Left lung (tissue), 4 donors: ENCODE measurements at regions not wholly inside any gene's neighbourhood (a gene's known extent, or its start where the extent isn't known, plus 50 kb on each side); places are given as distances from the start of the nearest gene placed in this dataset.

Source experiments
- ATAC-seq: fragments of 200-7000 bp; cut with Tn5 transposase; one replicate; pipeline ENCODE4 v1.9.1; 2020; ENCODE audit warnings: moderate library complexity
- DNase-seq, 4 donors: peaks; one replicate each; pipeline ENCODE4 v3.0.0-alpha.2; 2013 to 2020
- H3K27ac ChIP-seq, 2 donors: fragments of 200-600 bp; sonication (generic) in 1 of 2; one replicate each; pipeline versions ENCODE4 v1.5.0 to v1.8.0; 2020 to 2021
- H3K27me3 ChIP-seq, 2 donors: fragments of 200-600 bp; sonication (generic) in 1 of 2; one replicate each; pipeline versions ENCODE4 v1.5.0 to v1.8.0; 2020 to 2021
- H3K36me3 ChIP-seq, 2 donors: fragments of 200-600 bp; sonication (generic) in 1 of 2; one replicate each; pipeline versions ENCODE4 v1.5.0 to v1.8.0; 2020 to 2021
- H3K4me1 ChIP-seq, 2 donors: fragments of 200-600 bp; one replicate each; pipeline ENCODE4 v1.8.0; 2021
- H3K4me3 ChIP-seq, 2 donors: fragments of 200-600 bp; sonication (generic) in 1 of 2; one replicate each; pipeline versions ENCODE4 v1.5.0 to v1.8.0; 2020 to 2021; ENCODE audit warnings: mild to moderate bottlenecking in 1 of 2
- H3K9me3 ChIP-seq, 2 donors: fragments of 200-600 bp; sonication (generic) in 1 of 2; one replicate each; pipeline versions ENCODE4 v1.5.0 to v1.8.0; 2020 to 2021
- CTCF ChIP-seq, 2 donors: fragments of 200-600 bp; sonication (generic) in 1 of 2; IDR thresholded peaks; one replicate each; pipeline versions ENCODE4 v1.5.0 to v1.8.0; 2021; ENCODE audit warnings: antibody characterized with exemption in 2 of 2
- intact Hi-C, 2 donors: fragments of 100-400 bp; cut with DNase I; formaldehyde crosslinking; loops; one replicate each; pipeline versions ENCODE4 v1.11.2 to v1.14.2; 2022
- donor health status: DM: no; HTN: yes; CAD: no.
- donor health status: DM: no; HTN: no; CAD: no.

- no peaks in the 10 kb centered on the region for H3K4me1 ChIP-seq
- TF ChIP-seq CTCF (IDR thresholded peaks at IDR 0.05) = no peak
- intact Hi-C loops = no loop called here
- ATAC-seq (no peak), DNase-seq (no peak)
- H3K27me3 ChIP-seq = no peaks in the 10 kb centered on the region
- no peaks in the 10 kb centered on the region for H3K36me3 ChIP-seq
- peaks cover 0 to 17% of the 10 kb centered on the region in 2 donors for H3K9me3 ChIP-seq
- H3K4me3 ChIP-seq = no peak overlapping the region
- H3K27ac ChIP-seq = no peak overlapping the region
Measured at GRCh38 chr20:54759589-54759988, 284.2 kb downstream of the DOK5 start.

GRCh38 chr20:54746796-54747195 is 271.4 kb downstream of the DOK5 start:
- no peak for TF ChIP-seq CTCF (IDR thresholded peaks at IDR 0.05)
- ATAC-seq = no peak
- Histone ChIP-seq H3K36me3 (no peaks in the 10 kb centered on the region), H3K27me3 (no peaks in the 10 kb centered on the region), H3K27ac (no peak overlapping the region), H3K4me3 (no peak overlapping the region), H3K4me1 (no peaks in the 10 kb centered on the region), H3K9me3 (no peaks in the 10 kb centered on the region)
- DNase-seq = no peak
- intact Hi-C loops = no loop called here

- no peak for TF ChIP-seq CTCF (IDR thresholded peaks at IDR 0.05)
- intact Hi-C loops = no loop called here
- DNase-seq (no peak), ATAC-seq (no peak)
- H3K27ac ChIP-seq = no peak overlapping the region
- H3K9me3 ChIP-seq = no peaks in the 10 kb centered on the region
- no peak overlapping the region for H3K4me3 ChIP-seq
- no peaks in the 10 kb centered on the region for H3K4me1 ChIP-seq
- H3K36me3 ChIP-seq = no peaks in the 10 kb centered on the region
- H3K27me3 ChIP-seq = no peaks in the 10 kb centered on the region
Measured at GRCh38 chr20:54745780-54746179, 270.4 kb downstream of the DOK5 start.

- Histone ChIP-seq H3K27me3 (no peaks in the 10 kb centered on the region), H3K4me1 (no peaks in the 10 kb centered on the region), H3K36me3 (no peaks in the 10 kb centered on the region), H3K9me3 (no peaks in the 10 kb centered on the region), H3K4me3 (no peak overlapping the region), H3K27ac (no peak overlapping the region)
- intact Hi-C loops = no loop called here
- ATAC-seq (no peak), DNase-seq (no peak)
- no peak for TF ChIP-seq CTCF (IDR thresholded peaks at IDR 0.05)
Measured at GRCh38 chr20:54744097-54744496, 268.7 kb downstream of the DOK5 start.

- ATAC-seq (no peak), DNase-seq (no peak)
- Histone ChIP-seq H3K4me3 (no peak overlapping the region), H3K4me1 (no peaks in the 10 kb centered on the region), H3K36me3 (no peaks in the 10 kb centered on the region), H3K27ac (no peak overlapping the region), H3K27me3 (no peaks in the 10 kb centered on the region), H3K9me3 (no peaks in the 10 kb centered on the region)
- intact Hi-C loops = no loop called here
- no peak for TF ChIP-seq CTCF (IDR thresholded peaks at IDR 0.05)
Measured at GRCh38 chr20:54742193-54742592, 266.8 kb downstream of the DOK5 start.
